GM12872 (cell line): ENCODE measurements at regions not wholly inside any gene's neighbourhood (a gene's known extent, or its start where the extent isn't known, plus 50 kb on each side); places are given as distances from the start of the nearest gene placed in this dataset.

ENCODE experiments used
- CTCF ChIP-seq: IDR thresholded peaks from 3 replicates; pipeline ENCODE4 v1.5.1; 2011; ENCODE audit warnings: low read depth, mild to moderate bottlenecking, low read length, moderate library complexity; ENCODE audit not compliant: insufficient read depth

- TF ChIP-seq CTCF: no peak
Observed at GRCh38 chr14:55807881-55808379, 227.9 kb downstream of the KTN1 start.

GRCh38 chr14:55813630-55814029, 233.6 kb downstream of the KTN1 start:
- no peak for TF ChIP-seq CTCF

GRCh38 chr14:55814064-55814463, 234.1 kb downstream of the KTN1 start:
- TF ChIP-seq CTCF: no peak

- no peak for TF ChIP-seq CTCF
Observed at GRCh38 chr14:55814873-55815272, 234.9 kb downstream of the KTN1 start.

GRCh38 chr14:55816225-55816624, 236.2 kb downstream of the KTN1 start:
- no peak for TF ChIP-seq CTCF

- TF ChIP-seq CTCF: no peak
Observed at GRCh38 chr14:55819610-55820304, 239.8 kb downstream of the KTN1 start.

GRCh38 chr14:55822906-55823305, 242.9 kb downstream of the KTN1 start:
- TF ChIP-seq CTCF: no peak
